GM12878 (cell line): ENCODE measurements at regions not wholly inside any gene's neighbourhood (a gene's known extent, or its start where the extent isn't known, plus 50 kb on each side); places are given as distances from the start of the nearest gene placed in this dataset.

Source experiments
- ATAC-seq: fragments of 200-7000 bp; cut with Tn5 transposase; 3 replicates; pipeline ENCODE4 v1.9.1; 2020; ENCODE audit warnings: mild to moderate bottlenecking, moderate library complexity
- BruUV-seq: library from RNA; stranded (reverse); fragments of 400-500 nt; replicated peaks from 2 replicates; lab custom pipeline; 2021; lab: Mats Ljungman, UMichigan
- CTCF ChIA-PET: fragments of 300-600 bp; sonication (Branson Sonifier 250); formaldehyde crosslinking; extraction: SDS; loops from one replicate; lab custom pipeline; 2021; ENCODE audit warnings: inconsistent platforms; lab: Yijun Ruan, JAX
- POLR2A ChIA-PET: fragments of 350-600 bp; formaldehyde crosslinking; extraction: SDS; loops from one replicate; lab custom pipeline; 2021; ENCODE audit warnings: inconsistent platforms; lab: Charles Lee
- RAD21 ChIA-PET: fragments of 300-600 bp; sonication (Branson Sonifier 250); formaldehyde crosslinking; loops from one replicate; lab custom pipeline; 2023; ENCODE audit warnings: antibody characterized with exemption; ENCODE audit not compliant: unreplicated experiment; lab: Charles Lee
- SMC1A ChIA-PET: fragments of 300-600 bp; sonication (Branson Sonifier 250); formaldehyde crosslinking; loops from one replicate; lab custom pipeline; 2023; ENCODE audit not compliant: unreplicated experiment, uncharacterized antibody; lab: Charles Lee
- DNase-seq: peaks from one replicate; pipeline ENCODE4 v3.0.0-alpha.2; 2011; ENCODE audit warnings: low read depth, low spot score
- FAIRE-seq: peaks from 3 replicates; lab custom pipeline; 2011; peaks lifted over from hg19 to GRCh38; lab: Jason Lieb, UNC
- H2AFZ ChIP-seq: 2 replicates; pipeline ENCODE4 v1.6.0; 2011; ENCODE audit warnings: low read depth, low read length, control low read depth; ENCODE audit not compliant: control insufficient read depth
- H3K27ac ChIP-seq: 2 replicates; pipeline ENCODE4 v1.5.1; 2011; ENCODE audit warnings: control low read depth; ENCODE audit not compliant: control insufficient read depth, insufficient read depth
- H3K27me3 ChIP-seq, 2 experiments: replicated peaks in 1 of 2; 2 replicates each; pipeline versions ENCODE4 v1.6.0 to v1.6.1; 2011; ENCODE audit warnings: low read length in 1 of 2; ENCODE audit not compliant: control insufficient read depth in 2 of 2, insufficient read depth in 2 of 2
- H3K36me3 ChIP-seq, 2 experiments: 2 replicates each; pipeline ENCODE4 v1.5.1; 2011; ENCODE audit warnings: low read length in 1 of 2; ENCODE audit not compliant: control insufficient read depth in 2 of 2, insufficient read depth in 2 of 2
- H3K4me1 ChIP-seq: 2 replicates; pipeline ENCODE4 v1.6.1; 2011; ENCODE audit warnings: mild to moderate bottlenecking, low read length, moderate library complexity, mixed read lengths; ENCODE audit not compliant: control insufficient read depth, insufficient read depth
- H3K4me2 ChIP-seq: 2 replicates; pipeline ENCODE4 v1.6.0; 2011; ENCODE audit warnings: control low read depth; ENCODE audit not compliant: control insufficient read depth, insufficient read depth
- H3K4me3 ChIP-seq: fragments of 200-600 bp; sonication (generic); 2 replicates; pipeline ENCODE4 v1.5.1; 2016
- H3K79me2 ChIP-seq: 2 replicates; pipeline ENCODE4 v1.6.0; 2011; ENCODE audit warnings: low read length; ENCODE audit not compliant: control insufficient read depth, insufficient read depth
- H3K9ac ChIP-seq: 2 replicates; pipeline ENCODE4 v1.8.0; 2011; ENCODE audit warnings: low read length, control low read depth, mixed read lengths; ENCODE audit not compliant: control insufficient read depth, insufficient read depth
- H3K9me3 ChIP-seq: replicated peaks from 3 replicates; pipeline ENCODE4 v1.5.1; 2011; ENCODE audit warnings: mild to moderate bottlenecking, low read length; ENCODE audit not compliant: control insufficient read depth, insufficient read depth
- H4K20me1 ChIP-seq: 2 replicates; pipeline ENCODE4 v1.6.0; 2011; ENCODE audit not compliant: control insufficient read depth, insufficient read depth
- CEBPB ChIP-seq, 2 experiments: fragments of 150-350 bp in 1 of 2; IDR thresholded peaks; 2 replicates each; pipeline ENCODE4 v1.6.1; 2012 to 2014; ENCODE audit warnings: low read depth in 2 of 2, low read length in 2 of 2, borderline replicate concordance in 1 of 2, inconsistent platforms in 1 of 2
- CEBPZ ChIP-seq: fragments of 150-350 bp; IDR thresholded peaks from 2 replicates; pipeline ENCODE4 v1.6.1; 2016; ENCODE audit warnings: low read depth, low read length
- HDAC6 ChIP-seq: fragments of 200-600 bp; sonication (generic); IDR thresholded peaks from one replicate; pipeline ENCODE4 v1.8.0; 2017; ENCODE audit warnings: antibody characterized with exemption; ENCODE audit not compliant: unreplicated experiment
- IRF5 ChIP-seq: fragments of 450-650 bp; IDR thresholded peaks from 2 replicates; pipeline ENCODE4 v1.6.1; 2017; ENCODE audit warnings: borderline replicate concordance
- MYB ChIP-seq: fragments of 150-350 bp; IDR thresholded peaks from 2 replicates; pipeline ENCODE4 v1.6.1; 2014; ENCODE audit warnings: mild to moderate bottlenecking, low read depth, low read length, borderline replicate concordance
- NRF1 ChIP-seq: conservative IDR thresholded peaks from 2 replicates; pipeline ENCODE4 v1.6.1; 2011; ENCODE audit warnings: mild to moderate bottlenecking, low read depth, low read length, improper control_type of control experiment
- PAX8 ChIP-seq: fragments of 450-650 bp; IDR thresholded peaks from 2 replicates; pipeline ENCODE4 v1.6.1; 2017; ENCODE audit warnings: mild to moderate bottlenecking, moderate library complexity
- RCOR1 ChIP-seq: conservative IDR thresholded peaks from 2 replicates; pipeline ENCODE4 v1.6.1; 2012; ENCODE audit warnings: low read depth, low read length, improper control_type of control experiment
- SIN3A ChIP-seq: IDR thresholded peaks from 2 replicates; pipeline ENCODE4 v1.6.1; 2012; ENCODE audit warnings: low read depth, low read length, improper control_type of control experiment
- SPI1 ChIP-seq: IDR thresholded peaks from 2 replicates; pipeline ENCODE4 v1.6.1; 2011; ENCODE audit warnings: low read depth, mild to moderate bottlenecking, low read length, moderate library complexity, borderline replicate concordance; ENCODE audit not compliant: insufficient read depth
- TCF7 ChIP-seq: IDR thresholded peaks from 2 replicates; pipeline ENCODE4 v1.6.1; 2014; ENCODE audit warnings: antibody characterized with exemption, borderline replicate concordance
- ZZZ3 ChIP-seq: IDR thresholded peaks from 2 replicates; pipeline ENCODE4 v1.6.1; 2011; ENCODE audit warnings: low read depth; ENCODE audit not compliant: control insufficient read depth, insufficient read length
- WGBS: methylation state at CpG from one replicate; pipeline ENCODE4 v1.1.6; 2016; ENCODE audit warnings: low lambda C conversion rate; ENCODE audit not compliant: insufficient replicate concordance, insufficient coverage; ENCODE audit errors: missing lambda C conversion rate; 5-methylcytosine and 5-hydroxymethylcytosine counted together
- in situ Hi-C: fragments of 300-500 bp; cut with MboI; formaldehyde crosslinking; loops from 9 replicates; pipeline ENCODE4 v1.14.3; 2018; ENCODE audit warnings: mixed read lengths
- intact Hi-C: fragments of 100-400 bp; cut with micrococcal nuclease; formaldehyde crosslinking; loops from one replicate; pipeline ENCODE4 v1.14.2; 2022; ENCODE audit not compliant: unreplicated experiment
- TF ChIP-seq, protein P1 (sequence below): fragments of 450-650 bp; IDR thresholded peaks from 2 replicates; pipeline ENCODE4 v1.6.1; 2014; ENCODE audit warnings: mild to moderate bottlenecking
- TF ChIP-seq, protein P2 (sequence below): fragments of 450-650 bp; IDR thresholded peaks from 2 replicates; pipeline ENCODE4 v1.6.1; 2017; ENCODE audit warnings: mild to moderate bottlenecking, moderate library complexity

- BruUV-seq: no TSS peak
- intact Hi-C loops: no loop called here
- POLR2A ChIA-PET: no interaction called here
- H3K4me1 ChIP-seq: no peaks in the 10 kb centered on the region
- no peak overlapping the region for H2AFZ ChIP-seq
- SMC1A ChIA-PET: no interaction called here
- no peaks in the 10 kb centered on the region for H3K79me2 ChIP-seq
- RAD21 ChIA-PET: no interaction called here
- FAIRE-seq: no peak
- DNase-seq: no peak
- in situ Hi-C loops: no loop called here
- H3K27ac ChIP-seq: no peak overlapping the region
- 0% methylated on average over 1 of the region's 1 CpG for WGBS
- H3K9me3 ChIP-seq: no peaks in the 10 kb centered on the region
- H3K36me3 ChIP-seq: no peaks in the 10 kb centered on the region
- H4K20me1 ChIP-seq: no peaks in the 10 kb centered on the region
- H3K9ac ChIP-seq: no peak overlapping the region
- no peaks in the 10 kb centered on the region for H3K27me3 ChIP-seq
- H3K4me3 ChIP-seq: no peak overlapping the region
- CTCF ChIA-PET: no interaction called here
- ATAC-seq: no peak
- H3K4me2 ChIP-seq: no peak overlapping the region
- TF ChIP-seq ZZZ3 (no peak), MYB (no peak), CEBPB (IDR thresholded peaks at IDR 0.05; ENCODE audit: borderline replicate concordance in 1 of 2, low read depth in 2 of 2, low read length in 2 of 2) (no peak), RCOR1 (no peak), NRF1 (no peak), IRF5 (no peak), PAX8 (no peak), TCF7 (no peak), HDAC6 (no peak), CEBPZ (no peak), SIN3A (no peak), SPI1 (no peak)
- TF ChIP-seq, protein P1, sequence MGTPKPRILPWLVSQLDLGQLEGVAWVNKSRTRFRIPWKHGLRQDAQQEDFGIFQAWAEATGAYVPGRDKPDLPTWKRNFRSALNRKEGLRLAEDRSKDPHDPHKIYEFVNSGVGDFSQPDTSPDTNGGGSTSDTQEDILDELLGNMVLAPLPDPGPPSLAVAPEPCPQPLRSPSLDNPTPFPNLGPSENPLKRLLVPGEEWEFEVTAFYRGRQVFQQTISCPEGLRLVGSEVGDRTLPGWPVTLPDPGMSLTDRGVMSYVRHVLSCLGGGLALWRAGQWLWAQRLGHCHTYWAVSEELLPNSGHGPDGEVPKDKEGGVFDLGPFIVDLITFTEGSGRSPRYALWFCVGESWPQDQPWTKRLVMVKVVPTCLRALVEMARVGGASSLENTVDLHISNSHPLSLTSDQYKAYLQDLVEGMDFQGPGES: no peak
- TF ChIP-seq, protein P2, sequence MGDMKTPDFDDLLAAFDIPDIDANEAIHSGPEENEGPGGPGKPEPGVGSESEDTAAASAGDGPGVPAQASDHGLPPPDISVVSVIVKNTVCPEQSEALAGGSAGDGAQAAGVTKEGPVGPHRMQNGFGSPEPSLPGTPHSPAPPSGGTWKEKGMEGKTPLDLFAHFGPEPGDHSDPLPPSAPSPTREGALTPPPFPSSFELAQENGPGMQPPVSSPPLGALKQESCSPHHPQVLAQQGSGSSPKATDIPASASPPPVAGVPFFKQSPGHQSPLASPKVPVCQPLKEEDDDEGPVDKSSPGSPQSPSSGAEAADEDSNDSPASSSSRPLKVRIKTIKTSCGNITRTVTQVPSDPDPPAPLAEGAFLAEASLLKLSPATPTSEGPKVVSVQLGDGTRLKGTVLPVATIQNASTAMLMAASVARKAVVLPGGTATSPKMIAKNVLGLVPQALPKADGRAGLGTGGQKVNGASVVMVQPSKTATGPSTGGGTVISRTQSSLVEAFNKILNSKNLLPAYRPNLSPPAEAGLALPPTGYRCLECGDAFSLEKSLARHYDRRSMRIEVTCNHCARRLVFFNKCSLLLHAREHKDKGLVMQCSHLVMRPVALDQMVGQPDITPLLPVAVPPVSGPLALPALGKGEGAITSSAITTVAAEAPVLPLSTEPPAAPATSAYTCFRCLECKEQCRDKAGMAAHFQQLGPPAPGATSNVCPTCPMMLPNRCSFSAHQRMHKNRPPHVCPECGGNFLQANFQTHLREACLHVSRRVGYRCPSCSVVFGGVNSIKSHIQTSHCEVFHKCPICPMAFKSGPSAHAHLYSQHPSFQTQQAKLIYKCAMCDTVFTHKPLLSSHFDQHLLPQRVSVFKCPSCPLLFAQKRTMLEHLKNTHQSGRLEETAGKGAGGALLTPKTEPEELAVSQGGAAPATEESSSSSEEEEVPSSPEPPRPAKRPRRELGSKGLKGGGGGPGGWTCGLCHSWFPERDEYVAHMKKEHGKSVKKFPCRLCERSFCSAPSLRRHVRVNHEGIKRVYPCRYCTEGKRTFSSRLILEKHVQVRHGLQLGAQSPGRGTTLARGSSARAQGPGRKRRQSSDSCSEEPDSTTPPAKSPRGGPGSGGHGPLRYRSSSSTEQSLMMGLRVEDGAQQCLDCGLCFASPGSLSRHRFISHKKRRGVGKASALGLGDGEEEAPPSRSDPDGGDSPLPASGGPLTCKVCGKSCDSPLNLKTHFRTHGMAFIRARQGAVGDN: no peak
Measured at GRCh38 chr15:87211547-87211946, 1045.0 kb downstream of the NTRK3 start.
